SH-SY5Y (cell line): ENCODE measurements at regions not wholly inside any gene's neighbourhood (a gene's known extent, or its start where the extent isn't known, plus 50 kb on each side); places are given as distances from the start of the nearest gene placed in this dataset.

Source experiments
- GATA2 ChIP-seq: IDR thresholded peaks from 2 replicates; pipeline ENCODE4 v1.6.1; 2011; ENCODE audit warnings: mild to moderate bottlenecking, low read depth, low read length
- GATA3 ChIP-seq: IDR thresholded peaks from 2 replicates; pipeline ENCODE4 v1.6.1; 2011; ENCODE audit warnings: low read depth, mild to moderate bottlenecking, low read length, moderate library complexity

GRCh38 chr11:115649461-115649860 lies 145.2 kb upstream of the CADM1 start:
- TF ChIP-seq GATA2 (no peak), GATA3 (no peak)
